Transverse colon (tissue), 4 donors: ENCODE measurements at regions not wholly inside any gene's neighbourhood (a gene's known extent, or its start where the extent isn't known, plus 50 kb on each side); places are given as distances from the start of the nearest gene placed in this dataset.

Experiments
- DNase-seq: peaks from one replicate; pipeline ENCODE4 v3.0.0-alpha.2; 2019
- H3K27ac ChIP-seq, 4 donors: fragments of 200-600 bp; sonication (generic); 2 replicates each; pipeline ENCODE4 v1.5.1; 2016 to 2018; ENCODE audit warnings: inconsistent platforms in 4 of 4
- H3K27me3 ChIP-seq: fragments of 200-600 bp; sonication (generic); 2 replicates; pipeline ENCODE4 v1.5.1; 2017; ENCODE audit warnings: inconsistent platforms
- H3K36me3 ChIP-seq, 4 donors: fragments of 200-600 bp; sonication (generic); 2 replicates each; pipeline ENCODE4 v1.5.1; 2017 to 2019; ENCODE audit warnings: inconsistent platforms in 4 of 4
- H3K4me1 ChIP-seq, 4 donors: fragments of 200-600 bp; sonication (generic); 2 replicates each; pipeline ENCODE4 v1.5.1; 2017 to 2020; ENCODE audit warnings: inconsistent platforms in 4 of 4
- H3K4me3 ChIP-seq, 4 donors: fragments of 200-600 bp; sonication (generic); 1 replicate in 1 of 4; 2 replicates in 3 of 4; pipeline versions ENCODE4 v1.5.1 to v1.6.1; 2017 to 2019; ENCODE audit warnings: inconsistent platforms in 4 of 4
- H3K9me3 ChIP-seq, 2 donors: fragments of 200-600 bp; sonication (generic); 2 replicates each; pipeline ENCODE4 v1.5.1; 2017 to 2019; ENCODE audit warnings: inconsistent platforms in 2 of 2
- EP300 ChIP-seq: sonication (generic); formaldehyde crosslinking; IDR thresholded peaks from one replicate; pipeline ENCODE4 v1.6.1; 2017; ENCODE audit warnings: antibody characterized with exemption, low read depth
- POLR2A ChIP-seq: fragments of 450-650 bp; IDR thresholded peaks from one replicate; pipeline ENCODE4 v1.6.1; 2016; ENCODE audit warnings: antibody characterized with exemption, mild to moderate bottlenecking, moderate library complexity
- POLR2AphosphoS5 ChIP-seq, 3 donors: sonication (generic); formaldehyde crosslinking; IDR thresholded peaks; one replicate each; pipeline ENCODE4 v1.6.1; 2016; ENCODE audit warnings: antibody characterized with exemption in 3 of 3
- WGBS, 2 donors: methylation state at CpG; one replicate each; pipeline ENCODE4 v1.1.5; 2018; ENCODE audit warnings: low coverage in 1 of 2; 5-methylcytosine and 5-hydroxymethylcytosine counted together
- in situ Hi-C, 4 donors: fragments of 200-750 bp; cut with MboI; loops; one replicate each; pipeline versions ENCODE4 v1.15.0 to v1.15.1; 2017; ENCODE audit warnings: low sequenced_read_pairs in 3 of 4, low pct_ligation_motif_present in 1 of 4, low pct_unique_long_range_greater_than_20kb in 1 of 4
- intact Hi-C: fragments of 100-400 bp; cut with DNase I; formaldehyde crosslinking; loops from one replicate; pipeline ENCODE4 v1.15.1; 2023; ENCODE audit warnings: low total_unique reads
- TF ChIP-seq, protein P1 (sequence below), 5 experiments: fragments of 200-600 bp in 3 of 5; fragments of 450-650 bp in 2 of 5; sonication (generic) in 3 of 5; IDR thresholded peaks; 1 replicate in 2 of 5; 2 replicates in 3 of 5; pipeline ENCODE4 v1.5.1; 2016 to 2017; ENCODE audit warnings: antibody characterized with exemption in 5 of 5, inconsistent platforms in 3 of 5, mild to moderate bottlenecking in 2 of 5, moderate library complexity in 1 of 5

DNA sequence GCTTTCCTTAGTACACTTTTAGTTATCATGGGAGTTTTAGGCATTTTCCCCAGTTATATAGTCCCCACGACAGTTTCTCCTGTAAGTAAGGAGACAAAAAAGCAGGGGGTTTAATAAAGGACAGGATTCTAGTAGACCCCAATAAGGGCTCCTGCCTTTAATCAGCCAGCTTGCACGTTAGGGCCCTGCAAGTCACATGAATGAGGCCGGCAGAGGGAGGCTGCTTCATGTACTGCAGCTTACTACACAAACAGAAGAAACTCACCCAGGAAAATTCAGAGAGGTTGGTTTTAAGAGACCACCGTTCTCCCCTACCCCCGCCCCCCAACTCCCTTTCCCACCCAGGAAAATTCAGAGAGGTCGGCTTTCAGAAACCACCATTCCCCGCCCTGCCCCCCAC, 229.7 kb upstream of the MOCS1 start:
- Histone ChIP-seq H3K27me3 (peaks cover 3% of the 10 kb centered on the region), H3K9me3 (no peaks in the 10 kb centered on the region), H3K4me3 (no peak overlapping the region), H3K36me3 (no peaks in the 10 kb centered on the region), H3K27ac (no peak overlapping the region), H3K4me1 (no peaks in the 10 kb centered on the region)
- no peak for DNase-seq
- in situ Hi-C loops (no loop called here), intact Hi-C loops (no loop called here)
- TF ChIP-seq POLR2A, result no peak
- TF ChIP-seq, protein P1, sequence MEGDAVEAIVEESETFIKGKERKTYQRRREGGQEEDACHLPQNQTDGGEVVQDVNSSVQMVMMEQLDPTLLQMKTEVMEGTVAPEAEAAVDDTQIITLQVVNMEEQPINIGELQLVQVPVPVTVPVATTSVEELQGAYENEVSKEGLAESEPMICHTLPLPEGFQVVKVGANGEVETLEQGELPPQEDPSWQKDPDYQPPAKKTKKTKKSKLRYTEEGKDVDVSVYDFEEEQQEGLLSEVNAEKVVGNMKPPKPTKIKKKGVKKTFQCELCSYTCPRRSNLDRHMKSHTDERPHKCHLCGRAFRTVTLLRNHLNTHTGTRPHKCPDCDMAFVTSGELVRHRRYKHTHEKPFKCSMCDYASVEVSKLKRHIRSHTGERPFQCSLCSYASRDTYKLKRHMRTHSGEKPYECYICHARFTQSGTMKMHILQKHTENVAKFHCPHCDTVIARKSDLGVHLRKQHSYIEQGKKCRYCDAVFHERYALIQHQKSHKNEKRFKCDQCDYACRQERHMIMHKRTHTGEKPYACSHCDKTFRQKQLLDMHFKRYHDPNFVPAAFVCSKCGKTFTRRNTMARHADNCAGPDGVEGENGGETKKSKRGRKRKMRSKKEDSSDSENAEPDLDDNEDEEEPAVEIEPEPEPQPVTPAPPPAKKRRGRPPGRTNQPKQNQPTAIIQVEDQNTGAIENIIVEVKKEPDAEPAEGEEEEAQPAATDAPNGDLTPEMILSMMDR (IDR thresholded peaks at IDR 0.05), result no peak
- TF ChIP-seq POLR2AphosphoS5 (IDR thresholded peaks at IDR 0.05), result no peak
- no peak for TF ChIP-seq EP300
- WGBS, 2 donors, result 40 to 76% methylated on average over 1 to 6 of the region's 7 CpGs

- H3K27me3 ChIP-seq, result no peaks in the 10 kb centered on the region
- H3K36me3 ChIP-seq, result no peaks in the 10 kb centered on the region
- TF ChIP-seq POLR2AphosphoS5 (IDR thresholded peaks at IDR 0.05) (no peak), POLR2A (no peak), EP300 (no peak)
- TF ChIP-seq, protein P1 (IDR thresholded peaks at IDR 0.05), result no peak
- no peaks in the 10 kb centered on the region for H3K4me1 ChIP-seq
- intact Hi-C loops (no loop called here), in situ Hi-C loops (no loop called here)
- H3K4me3 ChIP-seq, result no peak overlapping the region
- WGBS, 2 donors, result 60 to 85% methylated on average over 1 to 5 of the region's 5 CpGs
- no peak for DNase-seq
- H3K27ac ChIP-seq, result no peak overlapping the region
- H3K9me3 ChIP-seq, result no peaks in the 10 kb centered on the region
Measured at GRCh38 chr6:40162074-40162473, 227.8 kb upstream of the MOCS1 start.

DNA sequence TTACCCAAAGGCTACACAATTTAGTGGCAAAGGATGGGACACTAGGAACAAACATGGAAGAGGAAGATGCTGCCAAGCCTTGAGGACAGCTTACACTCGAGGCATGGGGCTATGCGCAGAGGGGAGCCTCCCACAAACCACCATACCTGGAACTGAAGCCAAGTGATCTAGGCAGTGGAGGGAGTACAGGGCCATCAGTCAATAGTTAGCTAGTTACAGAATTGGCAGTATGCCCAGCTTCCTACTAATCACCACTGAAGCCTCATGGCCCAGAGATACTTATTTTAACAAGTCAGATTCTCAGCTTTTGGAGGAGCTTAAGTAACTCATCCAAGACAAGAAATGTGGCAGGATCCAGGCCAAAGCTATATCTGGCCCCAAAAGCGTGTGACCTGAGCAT, 226.6 kb upstream of the MOCS1 start:
- Histone ChIP-seq H3K27ac (no peak overlapping the region), H3K4me1 (no peaks in the 10 kb centered on the region), H3K4me3 (no peak overlapping the region), H3K36me3 (no peaks in the 10 kb centered on the region), H3K27me3 (no peaks in the 10 kb centered on the region), H3K9me3 (no peaks in the 10 kb centered on the region)
- 74 to 80% methylated on average over 1 to 3 of the region's 3 CpGs for WGBS, 2 donors
- intact Hi-C loops, result no loop called here
- TF ChIP-seq POLR2AphosphoS5 (IDR thresholded peaks at IDR 0.05) (no peak), EP300 (no peak), POLR2A (no peak)
- TF ChIP-seq, protein P1 (IDR thresholded peaks at IDR 0.05), result no peak
- DNase-seq, result no peak
- in situ Hi-C loops, result no loop called here

- WGBS, 2 donors, result 77 to 81% methylated on average over 2 of the region's 2 CpGs
- Histone ChIP-seq H3K27me3 (no peaks in the 10 kb centered on the region), H3K27ac (no peak overlapping the region), H3K9me3 (no peaks in the 10 kb centered on the region), H3K4me3 (no peak overlapping the region), H3K4me1 (no peaks in the 10 kb centered on the region), H3K36me3 (no peaks in the 10 kb centered on the region)
- in situ Hi-C loops (no loop called here), intact Hi-C loops (no loop called here)
- TF ChIP-seq POLR2A (no peak), POLR2AphosphoS5 (IDR thresholded peaks at IDR 0.05) (no peak), EP300 (no peak)
- TF ChIP-seq, protein P1 (IDR thresholded peaks at IDR 0.05), result no peak
- no peak for DNase-seq
Measured at GRCh38 chr6:40159865-40160264, 225.6 kb upstream of the MOCS1 start.
